Suprapubic skin (tissue), 3 donors: ENCODE measurements at regions not wholly inside any gene's neighbourhood (a gene's known extent, or its start where the extent isn't known, plus 50 kb on each side); places are given as distances from the start of the nearest gene placed in this dataset.

ENCODE experiments used
- EP300 ChIP-seq: sonication (generic); formaldehyde crosslinking; IDR thresholded peaks from one replicate; pipeline ENCODE4 v1.6.1; 2017; ENCODE audit warnings: antibody characterized with exemption
- TF ChIP-seq, protein P1 (sequence below), 2 donors: fragments of 200-600 bp in 1 of 2; fragments of 450-650 bp in 1 of 2; sonication (generic) in 1 of 2; IDR thresholded peaks; one replicate each; pipeline ENCODE4 v1.5.1; 2016 to 2019; ENCODE audit warnings: antibody characterized with exemption in 2 of 2, mild to moderate bottlenecking in 1 of 2, moderate library complexity in 1 of 2

DNA sequence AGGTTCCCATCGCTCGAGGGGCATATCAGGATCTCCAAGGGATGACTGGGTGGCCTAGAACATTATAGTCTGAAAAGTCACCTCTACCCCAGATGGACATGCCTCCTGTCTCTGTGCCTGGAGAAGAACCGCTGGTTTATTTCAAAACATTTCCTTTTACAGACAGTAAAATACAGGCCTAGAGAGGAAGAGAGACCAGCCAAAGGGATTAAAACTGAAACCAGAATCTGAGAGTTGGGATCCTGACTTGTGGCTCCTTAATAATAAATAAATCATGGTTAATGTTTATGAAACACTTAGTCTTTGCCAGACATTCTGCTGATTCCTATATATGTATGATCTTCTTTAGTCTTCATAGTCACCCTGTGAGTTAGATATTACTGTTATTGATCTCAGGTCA is 153.7 kb downstream of the DDX1 start:
- TF ChIP-seq, protein P1, sequence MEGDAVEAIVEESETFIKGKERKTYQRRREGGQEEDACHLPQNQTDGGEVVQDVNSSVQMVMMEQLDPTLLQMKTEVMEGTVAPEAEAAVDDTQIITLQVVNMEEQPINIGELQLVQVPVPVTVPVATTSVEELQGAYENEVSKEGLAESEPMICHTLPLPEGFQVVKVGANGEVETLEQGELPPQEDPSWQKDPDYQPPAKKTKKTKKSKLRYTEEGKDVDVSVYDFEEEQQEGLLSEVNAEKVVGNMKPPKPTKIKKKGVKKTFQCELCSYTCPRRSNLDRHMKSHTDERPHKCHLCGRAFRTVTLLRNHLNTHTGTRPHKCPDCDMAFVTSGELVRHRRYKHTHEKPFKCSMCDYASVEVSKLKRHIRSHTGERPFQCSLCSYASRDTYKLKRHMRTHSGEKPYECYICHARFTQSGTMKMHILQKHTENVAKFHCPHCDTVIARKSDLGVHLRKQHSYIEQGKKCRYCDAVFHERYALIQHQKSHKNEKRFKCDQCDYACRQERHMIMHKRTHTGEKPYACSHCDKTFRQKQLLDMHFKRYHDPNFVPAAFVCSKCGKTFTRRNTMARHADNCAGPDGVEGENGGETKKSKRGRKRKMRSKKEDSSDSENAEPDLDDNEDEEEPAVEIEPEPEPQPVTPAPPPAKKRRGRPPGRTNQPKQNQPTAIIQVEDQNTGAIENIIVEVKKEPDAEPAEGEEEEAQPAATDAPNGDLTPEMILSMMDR (IDR thresholded peaks at IDR 0.05) = no peak
- TF ChIP-seq EP300 = no peak
